ENCODE measurements at regions not wholly inside any gene's neighbourhood (a gene's known extent, or its start where the extent isn't known, plus 50 kb on each side); places are given as distances from the start of the nearest gene placed in this dataset.

DNA sequence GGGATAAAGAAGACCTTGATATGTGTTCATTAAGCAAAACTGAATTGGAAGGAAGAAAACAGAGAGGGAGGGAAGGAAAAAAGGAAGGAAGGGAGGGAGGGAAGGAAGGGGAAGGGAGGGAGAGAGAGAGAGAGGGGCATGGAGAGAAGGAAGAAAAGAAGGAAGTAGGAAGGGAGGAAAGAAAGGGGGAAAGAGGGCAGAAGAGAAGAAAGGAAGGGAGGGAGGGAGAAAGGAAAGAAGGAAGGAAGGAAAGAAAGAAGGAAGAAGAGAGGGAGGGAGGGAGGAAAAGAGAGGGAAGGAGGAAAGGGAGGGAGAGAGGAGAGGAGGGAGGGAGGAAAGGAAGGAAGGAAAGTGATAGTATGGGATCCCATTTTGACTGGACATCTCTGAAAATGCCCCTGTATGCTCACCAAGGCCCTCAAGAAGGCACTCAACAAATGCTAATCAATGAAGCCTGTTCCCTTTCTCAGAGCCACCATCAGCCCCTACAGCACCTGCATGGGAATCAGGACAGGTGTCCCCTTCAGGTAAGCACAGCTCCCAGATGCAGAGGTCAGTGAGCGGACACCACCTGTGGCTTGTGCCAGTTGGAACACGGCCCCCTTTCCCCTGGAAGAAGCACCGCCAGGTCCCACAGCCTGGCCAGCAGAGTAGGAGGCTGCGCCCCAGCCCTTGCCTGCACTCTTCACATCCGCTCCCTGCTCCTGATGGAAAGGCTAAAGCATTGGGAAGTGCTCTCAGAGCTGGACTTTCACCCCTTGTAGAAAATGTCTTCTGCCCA is 161.4 kb upstream of the DIO3 start:
- TF ChIP-seq, protein P1, sequence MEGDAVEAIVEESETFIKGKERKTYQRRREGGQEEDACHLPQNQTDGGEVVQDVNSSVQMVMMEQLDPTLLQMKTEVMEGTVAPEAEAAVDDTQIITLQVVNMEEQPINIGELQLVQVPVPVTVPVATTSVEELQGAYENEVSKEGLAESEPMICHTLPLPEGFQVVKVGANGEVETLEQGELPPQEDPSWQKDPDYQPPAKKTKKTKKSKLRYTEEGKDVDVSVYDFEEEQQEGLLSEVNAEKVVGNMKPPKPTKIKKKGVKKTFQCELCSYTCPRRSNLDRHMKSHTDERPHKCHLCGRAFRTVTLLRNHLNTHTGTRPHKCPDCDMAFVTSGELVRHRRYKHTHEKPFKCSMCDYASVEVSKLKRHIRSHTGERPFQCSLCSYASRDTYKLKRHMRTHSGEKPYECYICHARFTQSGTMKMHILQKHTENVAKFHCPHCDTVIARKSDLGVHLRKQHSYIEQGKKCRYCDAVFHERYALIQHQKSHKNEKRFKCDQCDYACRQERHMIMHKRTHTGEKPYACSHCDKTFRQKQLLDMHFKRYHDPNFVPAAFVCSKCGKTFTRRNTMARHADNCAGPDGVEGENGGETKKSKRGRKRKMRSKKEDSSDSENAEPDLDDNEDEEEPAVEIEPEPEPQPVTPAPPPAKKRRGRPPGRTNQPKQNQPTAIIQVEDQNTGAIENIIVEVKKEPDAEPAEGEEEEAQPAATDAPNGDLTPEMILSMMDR (IDR thresholded peaks at IDR 0.05; ENCODE audit: extremely low read depth, missing control alignments) = no peak
- no peak for DNase-seq (ENCODE audit: low spot score)

DNA sequence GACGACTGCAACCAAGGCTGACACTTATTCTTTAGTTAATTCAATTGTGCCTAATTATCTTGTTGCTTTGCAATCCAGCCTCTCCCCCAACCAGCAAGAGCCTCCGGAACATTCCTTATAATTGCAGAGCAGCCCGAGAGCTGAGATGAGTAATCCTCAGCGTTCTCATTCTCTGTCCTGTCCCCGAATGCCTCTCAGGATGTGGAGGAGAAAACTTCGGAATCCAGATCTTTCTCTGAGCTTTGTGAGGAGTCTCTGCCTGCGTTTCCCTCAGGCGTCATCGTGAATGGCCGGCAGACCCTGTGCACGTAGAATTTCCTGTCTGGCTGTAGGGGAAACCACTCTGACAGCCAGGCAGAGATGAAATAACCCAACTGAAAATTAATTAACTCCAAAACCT is 160.5 kb upstream of the DIO3 start:
- TF ChIP-seq, protein P1 (IDR thresholded peaks at IDR 0.05; ENCODE audit: extremely low read depth, missing control alignments) = no peak
- DNase-seq (ENCODE audit: low spot score) = no peak

DNA sequence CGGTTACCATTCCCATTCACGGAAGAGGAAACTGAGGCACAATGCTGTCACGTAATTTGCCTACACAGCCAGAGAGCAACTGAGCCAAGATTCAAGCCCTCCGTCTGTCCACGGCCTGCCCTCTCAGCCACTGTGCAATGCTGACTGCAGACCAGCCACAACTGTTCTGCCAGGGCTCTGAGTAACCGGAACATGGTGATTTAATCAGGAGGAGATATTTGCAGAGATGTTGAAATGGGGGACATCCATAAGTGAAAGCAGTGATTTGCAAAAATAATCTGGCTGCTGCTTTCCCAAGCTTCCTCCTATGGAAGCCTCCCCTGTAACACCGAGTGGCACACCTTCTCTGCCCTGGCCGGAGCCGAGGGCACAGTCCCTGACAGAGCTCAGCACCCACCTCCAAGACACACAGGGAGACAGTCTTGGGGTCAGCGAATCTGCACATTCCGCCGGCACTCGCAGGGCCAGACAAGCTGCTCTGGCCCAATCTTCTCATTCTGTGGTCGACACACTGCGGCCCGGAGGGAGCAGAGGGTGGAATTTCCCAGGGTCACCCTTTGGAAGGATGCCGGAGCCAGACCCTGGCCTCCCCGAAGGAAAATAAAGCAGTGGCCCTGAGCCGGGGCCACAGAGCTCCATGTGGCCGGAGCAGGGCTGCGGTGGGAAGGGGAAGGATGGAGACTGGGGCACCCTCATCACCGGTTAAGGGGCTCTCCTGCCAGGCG is 158.2 kb upstream of the DIO3 start:
- TF ChIP-seq, protein P1 (IDR thresholded peaks at IDR 0.05; ENCODE audit: extremely low read depth, missing control alignments) = no peak
- no peak for DNase-seq (ENCODE audit: low spot score)

DNA sequence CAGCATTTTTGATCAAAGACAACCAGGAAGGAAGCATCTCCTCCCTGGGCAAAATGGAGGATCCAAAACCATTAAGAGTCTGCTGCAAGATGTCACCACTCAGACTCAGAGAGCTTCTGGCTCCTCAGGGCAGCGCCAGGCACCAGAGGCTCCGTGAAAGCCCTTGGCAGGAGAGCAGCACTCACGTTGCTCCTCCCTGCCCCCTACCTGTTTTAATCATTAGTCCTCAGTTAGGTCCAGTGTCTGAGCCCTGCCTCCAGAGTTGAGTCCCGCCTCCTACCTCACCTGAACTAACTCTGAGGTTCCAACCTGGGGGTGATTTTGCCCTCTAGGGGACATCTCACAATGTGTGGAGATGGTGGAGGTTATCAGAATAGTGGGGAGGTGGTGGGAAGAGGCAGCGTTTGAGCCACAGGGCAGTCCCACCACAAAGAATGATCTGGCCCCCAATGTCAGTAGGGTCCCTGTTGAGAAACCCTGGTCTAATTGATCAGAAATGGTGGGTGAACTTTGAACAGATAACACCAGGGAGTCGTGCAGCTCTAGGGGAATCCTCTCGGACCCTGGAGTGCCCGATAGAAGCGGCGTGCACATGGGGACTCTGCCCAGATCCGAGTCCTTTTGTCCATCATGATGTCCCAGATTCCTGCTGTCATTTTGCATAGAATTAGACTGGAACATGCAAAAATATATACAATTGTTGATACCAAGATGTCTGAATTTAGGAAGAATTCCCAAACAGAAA is 156.7 kb upstream of the DIO3 start:
- TF ChIP-seq, protein P1 (IDR thresholded peaks at IDR 0.05; ENCODE audit: extremely low read depth, missing control alignments) = no peak
- DNase-seq (ENCODE audit: low spot score) = no peak

DNA sequence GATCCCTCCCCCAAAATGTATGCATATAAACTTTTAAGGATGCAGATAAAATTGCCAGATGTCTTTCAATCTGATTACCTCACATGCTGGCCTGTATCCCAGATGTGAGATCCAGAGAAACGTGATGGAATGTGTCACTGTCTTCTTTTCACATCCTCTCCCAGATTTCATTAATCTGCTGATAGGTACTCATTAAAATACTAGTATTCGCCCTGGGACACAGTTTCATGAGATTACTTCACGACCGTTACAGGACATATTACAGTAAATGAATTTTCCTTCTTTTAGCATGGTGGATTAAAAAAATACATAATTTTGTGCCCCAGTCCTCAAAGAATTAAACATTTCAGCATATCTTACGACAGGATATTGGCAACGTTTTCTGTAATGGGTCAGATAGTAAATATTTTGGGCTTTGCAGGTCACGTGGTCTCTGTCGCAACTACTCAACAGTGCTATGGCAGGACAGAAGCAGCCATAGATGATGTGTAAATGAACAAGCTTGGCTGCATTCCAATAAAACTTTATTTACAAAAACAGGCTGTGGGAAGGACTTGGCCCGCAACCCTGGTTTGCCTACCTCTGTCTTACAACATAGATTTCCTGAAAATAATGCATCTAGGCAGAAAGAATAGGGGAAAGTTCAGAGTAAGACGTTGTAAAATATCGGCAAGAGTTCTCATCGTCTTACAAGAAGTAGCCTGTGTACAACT is 156.0 kb upstream of the DIO3 start:
- TF ChIP-seq, protein P1 (IDR thresholded peaks at IDR 0.05; ENCODE audit: extremely low read depth, missing control alignments) = no peak
- no peak for DNase-seq (ENCODE audit: low spot score)

DNA sequence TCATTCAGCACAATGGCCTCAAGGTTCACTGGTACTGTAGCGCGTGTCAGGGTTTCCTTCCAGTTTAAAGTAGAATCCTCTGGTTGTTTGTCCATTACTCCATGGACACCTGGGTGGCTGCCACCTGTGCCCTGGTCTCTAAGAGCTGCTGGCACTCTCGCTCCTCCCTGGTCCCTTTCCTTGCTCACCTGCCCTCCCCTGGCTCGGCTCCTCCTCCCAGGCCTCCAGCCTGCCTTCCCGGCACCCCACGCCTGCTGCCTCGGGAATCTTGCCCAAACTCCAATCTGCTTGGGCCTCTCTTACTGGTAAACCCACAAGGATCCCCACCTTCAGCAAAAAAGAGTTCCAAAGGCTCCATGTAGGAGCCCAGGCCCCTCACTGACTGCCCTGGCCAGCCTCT is 154.4 kb upstream of the DIO3 start:
- no peak for DNase-seq (ENCODE audit: low spot score)
- TF ChIP-seq, protein P1 (IDR thresholded peaks at IDR 0.05; ENCODE audit: extremely low read depth, missing control alignments) = no peak

Data from GM20000 (cell line).